Femur (tissue), 1 donor: ENCODE measurements at regions not wholly inside any gene's neighbourhood (a gene's known extent, or its start where the extent isn't known, plus 50 kb on each side); places are given as distances from the start of the nearest gene placed in this dataset.

Experiments used
- DNase-seq: peaks from one replicate; pipeline ENCODE4 v3.0.0-alpha.2; 2017

- no peak for DNase-seq
Observed at GRCh38 chr12:130074661-130075406, 87.4 kb upstream of the FZD10 start.

- no peak for DNase-seq
Observed at GRCh38 chr12:130075497-130076076, 86.7 kb upstream of the FZD10 start.

GRCh38 chr12:130076126-130076525 is 86.1 kb upstream of the FZD10 start:
- DNase-seq, result no peak

- DNase-seq, result peak; percentile 35
Observed at GRCh38 chr12:130076752-130077151, 85.5 kb upstream of the FZD10 start.

- DNase-seq, result no peak
Observed at GRCh38 chr12:130078852-130079251, 83.4 kb upstream of the FZD10 start.

GRCh38 chr12:130079279-130079678 is 83.0 kb upstream of the FZD10 start:
- DNase-seq, result no peak

GRCh38 chr12:130080205-130080604 is 82.1 kb upstream of the FZD10 start:
- DNase-seq, result no peak

- DNase-seq, result no peak
Observed at GRCh38 chr12:130081117-130081805, 81.0 kb upstream of the FZD10 start.

GRCh38 chr12:130083002-130083401 is 79.3 kb upstream of the FZD10 start:
- no peak for DNase-seq

- DNase-seq, result no peak
Observed at GRCh38 chr12:130083734-130084133, 78.5 kb upstream of the FZD10 start.

GRCh38 chr12:130084359-130084758 is 77.9 kb upstream of the FZD10 start:
- no peak for DNase-seq

GRCh38 chr12:130086248-130086647 is 76.0 kb upstream of the FZD10 start:
- DNase-seq, result no peak

- DNase-seq, result no peak
Observed at GRCh38 chr12:130086797-130087196, 75.5 kb upstream of the FZD10 start.

GRCh38 chr12:130087222-130087621 is 75.0 kb upstream of the FZD10 start:
- DNase-seq, result no peak

- DNase-seq, result no peak
Observed at GRCh38 chr12:130088504-130088903, 73.8 kb upstream of the FZD10 start.

GRCh38 chr12:130090542-130090941 is 71.7 kb upstream of the FZD10 start:
- no peak for DNase-seq

GRCh38 chr12:130093380-130093779 is 68.9 kb upstream of the FZD10 start:
- no peak for DNase-seq

GRCh38 chr12:130097342-130097741 is 64.9 kb upstream of the FZD10 start:
- DNase-seq, result no peak

GRCh38 chr12:130097798-130098255 is 64.4 kb upstream of the FZD10 start:
- DNase-seq, result no peak

GRCh38 chr12:130098301-130099005 is 63.8 kb upstream of the FZD10 start:
- DNase-seq, result no peak

GRCh38 chr12:130100634-130101362 is 61.5 kb upstream of the FZD10 start:
- DNase-seq, result no peak

GRCh38 chr12:130101370-130101769 is 60.9 kb upstream of the FZD10 start:
- DNase-seq, result no peak

GRCh38 chr12:130102266-130102665 is 60.0 kb upstream of the FZD10 start:
- DNase-seq, result no peak
